Midbrain (tissue), 1 donor: ENCODE measurements at regions not wholly inside any gene's neighbourhood (a gene's known extent, or its start where the extent isn't known, plus 50 kb on each side); places are given as distances from the start of the nearest gene placed in this dataset.

Experiments
- DNase-seq: peaks from one replicate; lab custom pipeline; 2025; lab: John Stamatoyannopoulos, UW

DNA sequence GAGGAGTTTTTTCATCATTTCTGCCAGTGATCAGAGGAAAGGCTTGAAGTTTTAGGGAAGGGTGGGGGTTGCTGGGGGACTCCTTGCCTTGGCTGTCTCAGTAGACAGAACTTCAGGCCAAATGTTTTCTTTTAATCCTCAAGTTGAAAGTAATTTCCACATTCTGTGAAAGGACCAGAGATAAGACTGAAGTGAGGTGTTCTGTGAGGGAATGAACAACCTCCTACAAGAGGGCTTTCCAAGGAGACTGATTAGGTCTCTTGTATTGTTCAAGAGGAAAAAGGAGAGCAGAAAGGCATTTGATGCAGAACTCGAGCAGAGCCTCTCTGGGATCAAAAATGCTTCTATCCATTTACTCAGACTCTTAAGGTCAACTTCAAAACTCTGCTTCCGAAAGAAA lies 282.1 kb upstream of the ATP10B start:
- no peak for DNase-seq

DNA sequence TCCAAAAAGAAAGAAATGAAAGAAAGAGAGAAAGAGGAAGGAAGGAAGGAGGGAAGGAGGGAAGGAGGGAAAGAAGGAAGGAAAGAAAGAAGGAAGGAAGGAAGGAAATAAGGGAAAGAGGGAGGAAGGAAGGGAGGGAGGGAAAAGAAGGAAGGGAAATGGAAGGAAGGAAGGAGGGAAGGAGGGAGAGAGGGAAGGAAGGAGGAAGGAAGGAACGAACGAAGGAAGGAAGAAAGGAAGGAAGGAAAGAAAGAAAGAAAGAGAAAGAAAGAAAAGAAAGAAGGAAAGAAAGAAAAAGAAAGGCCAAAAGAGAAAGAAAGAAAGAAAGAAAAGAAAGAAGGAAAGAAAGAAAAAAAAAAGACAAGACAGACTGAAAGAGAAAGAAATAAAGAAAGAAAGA lies 263.9 kb upstream of the ATP10B start:
- no peak for DNase-seq

GRCh38 chr5:161112371-161112770 lies 260.4 kb upstream of the ATP10B start:
- DNase-seq = no peak

DNA sequence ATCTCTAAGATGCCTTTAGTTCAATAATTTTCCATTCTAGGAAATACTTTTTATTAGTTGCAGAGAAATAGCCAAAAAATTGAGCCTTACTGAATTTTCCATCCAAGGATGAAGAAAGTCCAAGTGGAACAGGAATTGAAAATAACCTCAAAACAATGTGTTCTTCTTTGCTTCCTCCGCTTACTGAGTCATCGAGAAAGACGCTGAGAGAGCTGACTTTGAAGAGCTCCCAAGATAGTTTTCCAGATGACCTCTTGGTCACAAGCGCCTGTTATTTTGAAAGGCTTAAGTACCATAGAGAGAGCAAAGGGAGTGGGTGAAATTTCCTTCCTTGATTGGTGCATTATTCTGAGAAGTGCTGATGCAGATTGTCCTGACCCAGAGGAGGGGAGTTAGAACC lies 253.5 kb upstream of the ATP10B start:
- DNase-seq = peak; percentile 55

DNA sequence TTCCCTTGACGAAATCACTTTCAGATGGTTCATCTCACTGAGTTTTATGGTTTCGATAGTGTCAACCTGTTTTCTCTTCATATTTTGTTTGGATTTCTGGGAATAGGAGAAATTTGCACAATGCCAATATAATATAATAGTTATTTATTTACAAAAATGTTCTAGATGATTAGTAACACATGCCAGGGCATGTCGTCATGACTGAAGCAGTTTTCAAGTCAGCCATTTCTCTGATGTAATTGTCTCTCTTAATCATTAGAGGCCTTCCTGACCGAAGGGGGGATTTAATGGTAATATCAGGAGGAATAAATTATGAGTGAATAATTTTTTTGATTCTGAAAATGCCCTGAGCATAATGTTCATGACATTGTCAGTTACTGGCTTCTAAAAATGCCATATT lies 246.5 kb upstream of the ATP10B start:
- no peak for DNase-seq

GRCh38 chr5:161096581-161096980 lies 244.6 kb upstream of the ATP10B start:
- no peak for DNase-seq

GRCh38 chr5:161095953-161096352 lies 243.9 kb upstream of the ATP10B start:
- peak; percentile 6 for DNase-seq

GRCh38 chr5:161094411-161094810 lies 242.4 kb upstream of the ATP10B start:
- DNase-seq = no peak

- no peak for DNase-seq
Observed at GRCh38 chr5:161093100-161093499, 241.1 kb upstream of the ATP10B start.

DNA sequence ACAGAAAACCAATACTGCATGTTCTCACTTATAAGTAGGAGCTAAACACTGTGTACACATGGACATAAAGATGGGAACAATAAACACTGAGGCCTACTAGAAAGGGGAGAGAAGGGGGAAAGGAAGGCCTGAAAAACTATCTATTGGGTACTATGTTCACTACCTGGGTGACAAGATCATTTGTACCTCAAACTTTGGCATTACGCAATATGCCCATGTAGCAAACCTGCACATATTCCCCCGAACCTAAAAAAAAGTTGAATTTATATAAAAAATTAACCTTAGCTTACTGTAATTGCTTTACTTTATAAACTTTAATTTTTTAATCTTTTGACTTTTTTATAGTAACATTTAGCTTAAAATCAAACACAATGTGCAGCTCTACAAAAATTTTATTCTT lies 237.6 kb upstream of the ATP10B start:
- no peak for DNase-seq

- no peak for DNase-seq
Observed at GRCh38 chr5:161086461-161086860, 234.4 kb upstream of the ATP10B start.

DNA sequence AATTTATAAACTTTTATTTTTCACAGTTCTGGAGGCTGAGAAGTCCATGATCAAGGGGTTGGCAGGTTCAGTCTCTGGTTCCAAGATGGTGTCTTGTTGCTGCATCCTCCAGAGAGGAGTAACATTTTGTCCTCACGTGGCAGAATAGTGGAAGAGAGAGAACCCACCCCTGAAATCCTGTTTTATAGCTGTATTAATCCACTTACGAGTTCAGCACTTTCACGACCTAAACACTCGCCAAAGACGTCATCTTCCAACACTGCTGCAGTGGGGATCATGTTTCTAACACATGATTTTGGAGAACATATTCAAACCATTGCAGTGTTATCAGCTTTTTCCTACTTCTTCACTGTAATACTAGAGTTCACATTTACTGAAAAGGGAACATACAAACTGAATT lies 233.0 kb upstream of the ATP10B start:
- DNase-seq = no peak

GRCh38 chr5:161084115-161084514 lies 232.1 kb upstream of the ATP10B start:
- DNase-seq = no peak

GRCh38 chr5:161078793-161079192 lies 226.8 kb upstream of the ATP10B start:
- DNase-seq = no peak

- DNase-seq = no peak
Observed at GRCh38 chr5:161077936-161078545, 226.0 kb upstream of the ATP10B start.

- DNase-seq = no peak
Observed at GRCh38 chr5:161077496-161077895, 225.5 kb upstream of the ATP10B start.

DNA sequence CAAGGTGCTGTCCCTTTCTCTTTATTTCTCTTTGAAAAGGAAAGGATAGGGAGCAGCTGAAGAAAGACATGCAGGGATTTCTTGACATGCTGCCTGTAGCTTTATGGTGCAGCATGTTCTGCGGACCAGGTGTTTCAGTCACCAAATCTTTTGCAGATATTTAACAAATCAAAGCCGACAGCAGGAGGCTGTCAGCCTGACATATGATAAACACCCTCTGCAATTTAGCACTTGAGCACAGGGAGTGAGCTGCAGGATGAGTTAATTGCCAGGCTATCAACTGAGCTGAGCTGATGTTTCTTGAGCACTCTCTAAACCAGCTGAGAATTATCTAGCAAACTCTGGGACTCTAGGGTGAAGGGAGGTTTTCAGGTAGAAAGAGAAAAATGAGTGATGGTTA lies 212.8 kb upstream of the ATP10B start:
- DNase-seq = no peak

DNA sequence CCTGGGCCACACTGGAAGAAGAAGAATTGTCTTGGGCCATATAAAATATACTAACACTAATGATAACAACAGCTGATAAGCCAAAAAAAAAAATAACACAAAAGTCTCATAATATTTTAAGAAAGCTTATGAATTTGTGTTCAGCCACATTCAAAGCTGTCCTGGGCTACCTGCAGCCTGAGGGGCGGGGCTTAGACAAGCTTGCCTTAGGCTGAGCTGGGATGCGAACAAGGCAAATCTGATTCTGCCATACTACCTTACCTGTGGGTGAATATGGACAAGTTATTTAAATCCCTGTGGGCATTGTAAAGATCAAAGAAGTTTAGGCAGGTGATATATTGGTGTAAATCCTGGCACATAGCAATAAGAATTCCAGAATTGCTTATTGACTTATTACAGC lies 212.3 kb upstream of the ATP10B start:
- no peak for DNase-seq

DNA sequence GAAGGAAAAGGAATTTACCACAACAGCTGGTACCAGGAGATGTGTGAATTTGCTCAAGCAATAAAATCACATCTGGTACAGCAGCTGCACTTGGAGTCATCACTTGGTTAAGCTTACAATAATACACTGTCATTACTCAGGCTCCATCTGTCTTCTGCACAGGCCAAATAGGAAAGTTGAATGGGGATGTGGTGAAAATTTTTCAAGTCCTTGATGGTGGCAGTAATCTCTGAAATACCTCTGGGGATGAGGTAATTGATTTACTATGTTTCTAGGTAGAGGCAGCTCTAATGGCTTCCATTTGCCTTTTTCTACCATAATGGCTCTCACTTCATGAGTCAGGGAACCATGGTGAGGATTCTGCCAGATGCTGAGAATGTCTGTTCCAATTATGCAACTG lies 206.8 kb upstream of the ATP10B start:
- no peak for DNase-seq

- DNase-seq = no peak
Observed at GRCh38 chr5:161051920-161052500, 200.0 kb upstream of the ATP10B start.

GRCh38 chr5:161047024-161047423 lies 195.0 kb upstream of the ATP10B start:
- DNase-seq = no peak

GRCh38 chr5:161042862-161043261 lies 190.9 kb upstream of the ATP10B start:
- DNase-seq = no peak

- no peak for DNase-seq
Observed at GRCh38 chr5:161042443-161042842, 190.4 kb upstream of the ATP10B start.

GRCh38 chr5:161040818-161041217 lies 188.8 kb upstream of the ATP10B start:
- no peak for DNase-seq
